Thyroid gland (tissue), 4 donors: ENCODE measurements at regions not wholly inside any gene's neighbourhood (a gene's known extent, or its start where the extent isn't known, plus 50 kb on each side); places are given as distances from the start of the nearest gene placed in this dataset.

Experiments used
- POLR2A ChIP-seq, 2 donors: fragments of 450-650 bp; IDR thresholded peaks; one replicate each; pipeline ENCODE4 v1.6.1; 2017; ENCODE audit warnings: antibody characterized with exemption in 2 of 2, mild to moderate bottlenecking in 2 of 2, moderate library complexity in 1 of 2
- TF ChIP-seq, protein P1 (sequence below), 6 experiments: fragments of 200-600 bp in 3 of 6; fragments of 450-650 bp in 3 of 6; sonication (generic) in 3 of 6; IDR thresholded peaks; one replicate each; pipeline ENCODE4 v1.5.1; 2016 to 2019; ENCODE audit warnings: antibody characterized with exemption in 6 of 6, mild to moderate bottlenecking in 2 of 6, inconsistent platforms in 1 of 6, moderate library complexity in 1 of 6

GRCh38 chr2:39954346-39954745, 175.3 kb upstream of the THUMPD2 start:
- TF ChIP-seq, protein P1, sequence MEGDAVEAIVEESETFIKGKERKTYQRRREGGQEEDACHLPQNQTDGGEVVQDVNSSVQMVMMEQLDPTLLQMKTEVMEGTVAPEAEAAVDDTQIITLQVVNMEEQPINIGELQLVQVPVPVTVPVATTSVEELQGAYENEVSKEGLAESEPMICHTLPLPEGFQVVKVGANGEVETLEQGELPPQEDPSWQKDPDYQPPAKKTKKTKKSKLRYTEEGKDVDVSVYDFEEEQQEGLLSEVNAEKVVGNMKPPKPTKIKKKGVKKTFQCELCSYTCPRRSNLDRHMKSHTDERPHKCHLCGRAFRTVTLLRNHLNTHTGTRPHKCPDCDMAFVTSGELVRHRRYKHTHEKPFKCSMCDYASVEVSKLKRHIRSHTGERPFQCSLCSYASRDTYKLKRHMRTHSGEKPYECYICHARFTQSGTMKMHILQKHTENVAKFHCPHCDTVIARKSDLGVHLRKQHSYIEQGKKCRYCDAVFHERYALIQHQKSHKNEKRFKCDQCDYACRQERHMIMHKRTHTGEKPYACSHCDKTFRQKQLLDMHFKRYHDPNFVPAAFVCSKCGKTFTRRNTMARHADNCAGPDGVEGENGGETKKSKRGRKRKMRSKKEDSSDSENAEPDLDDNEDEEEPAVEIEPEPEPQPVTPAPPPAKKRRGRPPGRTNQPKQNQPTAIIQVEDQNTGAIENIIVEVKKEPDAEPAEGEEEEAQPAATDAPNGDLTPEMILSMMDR (IDR thresholded peaks at IDR 0.05), result no peak
- no peak for TF ChIP-seq POLR2A (IDR thresholded peaks at IDR 0.05)
